B cell (primary cell): ENCODE measurements at regions not wholly inside any gene's neighbourhood (a gene's known extent, or its start where the extent isn't known, plus 50 kb on each side); places are given as distances from the start of the nearest gene placed in this dataset.

Source experiments
- ATAC-seq: fragments of 200-7000 bp; cut with Tn5 transposase; one replicate; pipeline ENCODE4 v1.10.0; 2021; ENCODE audit warnings: low read depth, mild to moderate bottlenecking, moderate number of reproducible peaks, moderate library complexity
- CTCF ChIA-PET: fragments of 350-600 bp; sonication (Branson Sonifier 250); formaldehyde crosslinking; loops from one replicate; lab custom pipeline; 2021; ENCODE audit warnings: antibody characterized with exemption, inconsistent platforms; lab: Charles Lee
- POLR2A ChIA-PET: fragments of 350-600 bp; sonication (Branson Sonifier 250); formaldehyde crosslinking; loops from one replicate; lab custom pipeline; 2021; ENCODE audit warnings: antibody characterized with exemption; lab: Charles Lee
- DNase-seq: peaks from one replicate; pipeline ENCODE4 v3.0.0; 2013
- H2AFZ ChIP-seq: 2 replicates; pipeline ENCODE4 v1.6.1; 2012; ENCODE audit warnings: mild to moderate bottlenecking, low read depth, low read length; ENCODE audit not compliant: insufficient read depth, poor library complexity, severe bottlenecking
- H3K27ac ChIP-seq, 2 donors: 1 replicate in 1 of 2; 2 replicates in 1 of 2; pipeline ENCODE4 v1.5.1; 2012 to 2013; ENCODE audit warnings: low read length in 2 of 2, mild to moderate bottlenecking in 2 of 2, moderate library complexity in 1 of 2
- H3K27me3 ChIP-seq, 4 experiments: fragments of 200-600 bp in 1 of 4; sonication (generic) in 1 of 4; replicated peaks in 1 of 4; 1 replicate in 2 of 4; 2 replicates in 2 of 4; pipeline versions ENCODE4 v1.6.1 to v1.7.0; 2013 to 2016; ENCODE audit warnings: low read length in 3 of 4, mild to moderate bottlenecking in 2 of 4, mixed read lengths in 1 of 4, moderate library complexity in 1 of 4; ENCODE audit not compliant: insufficient read depth in 4 of 4, control insufficient read depth in 3 of 4; ENCODE audit errors: control extremely low read depth in 1 of 4
- H3K36me3 ChIP-seq, 2 experiments: replicated peaks in 1 of 2; 1 replicate in 1 of 2; 2 replicates in 1 of 2; pipeline versions ENCODE4 v1.6.1 to v1.7.1; 2013; ENCODE audit warnings: low read length in 1 of 2; ENCODE audit not compliant: insufficient read depth in 2 of 2, control insufficient read depth in 1 of 2; ENCODE audit errors: control extremely low read depth in 1 of 2, extremely low read depth in 1 of 2
- H3K4me1 ChIP-seq, 2 donors: fragments of 200-600 bp in 1 of 2; sonication (generic) in 1 of 2; 1 replicate in 1 of 2; 2 replicates in 1 of 2; pipeline versions ENCODE4 v1.5.1 to v1.6.1; 2013 to 2017; ENCODE audit warnings: low read length in 2 of 2; ENCODE audit not compliant: control insufficient read depth in 2 of 2, insufficient read depth in 2 of 2
- H3K4me2 ChIP-seq: replicated peaks from 2 replicates; pipeline ENCODE3; 2012; ENCODE audit warnings: mild to moderate bottlenecking, low read depth, low read length; ENCODE audit not compliant: poor library complexity, severe bottlenecking
- H3K4me3 ChIP-seq, 5 experiments: fragments of 200-600 bp in 1 of 5; sonication (generic) in 1 of 5; 1 replicate in 3 of 5; 2 replicates in 2 of 5; pipeline versions ENCODE4 v1.5.1 to v1.7.0; 2011 to 2016; ENCODE audit warnings: low read length in 4 of 5, mild to moderate bottlenecking in 4 of 5, low read depth in 2 of 5, control low read depth in 1 of 5, moderate library complexity in 1 of 5; ENCODE audit not compliant: insufficient read depth in 1 of 5; ENCODE audit errors: control extremely low read depth in 1 of 5, extremely low read depth in 1 of 5
- H3K79me2 ChIP-seq: fragments of 200-600 bp; sonication (generic); one replicate; pipeline ENCODE4 v1.6.0; 2016; ENCODE audit warnings: low read length; ENCODE audit not compliant: control insufficient read depth, insufficient read depth
- H3K9ac ChIP-seq: fragments of 200-600 bp; sonication (generic); 2 replicates; pipeline ENCODE4 v1.6.1; 2017; ENCODE audit warnings: mild to moderate bottlenecking, low read length, moderate library complexity
- H3K9me3 ChIP-seq, 3 donors: one replicate each; pipeline versions ENCODE4 v1.6.1 to v1.7.1; 2013; ENCODE audit warnings: low read length in 2 of 3; ENCODE audit not compliant: control insufficient read depth in 2 of 3, insufficient read depth in 1 of 3; ENCODE audit errors: control extremely low read depth in 1 of 3
- H4K20me1 ChIP-seq: 2 replicates; pipeline ENCODE4 v1.6.0; 2012; ENCODE audit warnings: mild to moderate bottlenecking, low read length; ENCODE audit not compliant: insufficient read depth, control insufficient read depth, poor library complexity, severe bottlenecking
- H3K27ac Mint-ChIP-seq: one replicate; pipeline ENCODE4 v1.8.0; 2021; ENCODE audit warnings: mixed read lengths
- H3K27me3 Mint-ChIP-seq: one replicate; pipeline ENCODE4 v1.8.0; 2021; ENCODE audit warnings: mixed read lengths
- H3K4me1 Mint-ChIP-seq: one replicate; pipeline ENCODE4 v1.8.0; 2021; ENCODE audit warnings: mixed read lengths
- H3K4me3 Mint-ChIP-seq: one replicate; pipeline ENCODE4 v1.8.0; 2021; ENCODE audit warnings: mixed read lengths
- H3K9me3 Mint-ChIP-seq: one replicate; pipeline ENCODE4 v1.8.0; 2022; ENCODE audit warnings: mixed read lengths; ENCODE audit not compliant: insufficient read depth
- CTCF ChIP-seq: fragments of 200-600 bp; IDR thresholded peaks from one replicate; pipeline ENCODE4 v1.8.0; 2022; ENCODE audit warnings: antibody characterized with exemption, mild to moderate bottlenecking
- EZH2 ChIP-seq: IDR thresholded peaks from 2 replicates; pipeline ENCODE4 v1.6.1; 2012; ENCODE audit warnings: borderline replicate concordance, low read depth, mild to moderate bottlenecking, moderate library complexity, low read length; ENCODE audit not compliant: insufficient read depth, poor library complexity, severe bottlenecking
- WGBS: methylation state at CpG from one replicate; pipeline ENCODE4 v1.1.5; 2013; ENCODE audit warnings: missing lambda C conversion rate; ENCODE audit not compliant: insufficient coverage; 5-methylcytosine and 5-hydroxymethylcytosine counted together
- intact Hi-C: fragments of 100-400 bp; cut with micrococcal nuclease; formaldehyde crosslinking; loops from one replicate; pipeline ENCODE4 v1.10.0; 2022

- TF ChIP-seq EZH2 (no peak), CTCF (no peak)
- H3K4me3 Mint-ChIP-seq = no peak overlapping the region
- Histone ChIP-seq H3K27me3 (no peaks in the 10 kb centered on the region), H3K36me3 (peaks cover 0 to 62% of the 10 kb centered on the region in 2 experiments), H3K9ac (no peak overlapping the region), H3K4me3 (no peak overlapping the region), H4K20me1 (peaks cover 10% of the 10 kb centered on the region), H3K79me2 (no peaks in the 10 kb centered on the region), H3K4me2 (no peak overlapping the region), H2AFZ (no peak overlapping the region), H3K27ac (no peak overlapping the region), H3K9me3 (no peaks in the 10 kb centered on the region), H3K4me1 (no peaks in the 10 kb centered on the region)
- no peak overlapping the region for H3K27ac Mint-ChIP-seq
- DNase-seq = no peak
- CTCF ChIA-PET = no interaction called here
- H3K9me3 Mint-ChIP-seq = no peaks in the 10 kb centered on the region
- intact Hi-C loops = no loop called here
- H3K27me3 Mint-ChIP-seq = no peaks in the 10 kb centered on the region
- ATAC-seq = no peak
- POLR2A ChIA-PET = no interaction called here
- H3K4me1 Mint-ChIP-seq = no peaks in the 10 kb centered on the region
- WGBS = 100% methylated on average over 3 of the region's 6 CpGs
Measured at GRCh38 chr14:71693381-71693780, 238.8 kb upstream of the RGS6 start.

GRCh38 chr14:71694591-71695530, 237.4 kb upstream of the RGS6 start:
- Mint-ChIP-seq H3K9me3 (no peaks in the 10 kb centered on the region), H3K4me1 (no peaks in the 10 kb centered on the region), H3K27me3 (no peaks in the 10 kb centered on the region), H3K4me3 (no peak overlapping the region), H3K27ac (no peak overlapping the region)
- H2AFZ ChIP-seq = no peak overlapping the region
- TF ChIP-seq EZH2 (no peak), CTCF (no peak)
- H3K4me2 ChIP-seq = no peak overlapping the region
- intact Hi-C loops = no loop called here
- no peak overlapping the region for H3K27ac ChIP-seq
- POLR2A ChIA-PET = no interaction called here
- no peaks in the 10 kb centered on the region for H3K79me2 ChIP-seq
- CTCF ChIA-PET = no interaction called here
- DNase-seq = no peak
- H3K4me1 ChIP-seq = no peaks in the 10 kb centered on the region
- H3K36me3 ChIP-seq = peaks cover 0 to 69% of the 10 kb centered on the region in 2 experiments
- ATAC-seq = no peak
- H3K27me3 ChIP-seq = no peaks in the 10 kb centered on the region
- no peak overlapping the region for H3K4me3 ChIP-seq
- 94% methylated on average over 2 of the region's 8 CpGs for WGBS
- no peaks in the 10 kb centered on the region for H3K9me3 ChIP-seq
- H3K9ac ChIP-seq = no peak overlapping the region
- H4K20me1 ChIP-seq = peaks cover 10% of the 10 kb centered on the region
